CD14-positive monocyte (primary cell): ENCODE measurements at regions not wholly inside any gene's neighbourhood (a gene's known extent, or its start where the extent isn't known, plus 50 kb on each side); places are given as distances from the start of the nearest gene placed in this dataset.

Experiments
- DNase-seq, 3 donors: peaks; one replicate each; pipeline ENCODE4 v3.0.0-alpha.2; 2011 to 2022
- H2AFZ ChIP-seq: 2 replicates; pipeline ENCODE4 v1.6.0; 2012; ENCODE audit warnings: mild to moderate bottlenecking, low read depth, low read length, inconsistent platforms; ENCODE audit not compliant: insufficient read depth, poor library complexity, severe bottlenecking
- H3K27ac ChIP-seq, 2 donors: 1 replicate in 1 of 2; 2 replicates in 1 of 2; pipeline ENCODE4 v1.5.1; 2012 to 2013; ENCODE audit warnings: low read length in 2 of 2, control low read depth in 1 of 2, inconsistent platforms in 1 of 2, low read depth in 1 of 2, mild to moderate bottlenecking in 1 of 2
- H3K27me3 ChIP-seq, 2 donors: one replicate each; pipeline versions ENCODE4 v1.6.0 to v1.6.1; 2011 to 2013; ENCODE audit warnings: low read length in 2 of 2; ENCODE audit not compliant: control insufficient read depth in 2 of 2, insufficient read depth in 2 of 2
- H3K36me3 ChIP-seq, 2 donors: replicated peaks in 1 of 2; 1 replicate in 1 of 2; 2 replicates in 1 of 2; pipeline versions ENCODE4 v1.5.1 to v1.6.1; 2012 to 2013; ENCODE audit warnings: low read length in 2 of 2, control low read depth in 1 of 2, inconsistent platforms in 1 of 2, mild to moderate bottlenecking in 1 of 2; ENCODE audit not compliant: insufficient read depth in 2 of 2, control insufficient read depth in 1 of 2
- H3K4me1 ChIP-seq, 2 donors: 1 replicate in 1 of 2; 2 replicates in 1 of 2; pipeline versions ENCODE4 v1.5.1 to v1.6.1; 2012 to 2013; ENCODE audit warnings: low read length in 2 of 2, control low read depth in 1 of 2, inconsistent platforms in 1 of 2, mild to moderate bottlenecking in 1 of 2, moderate library complexity in 1 of 2; ENCODE audit not compliant: insufficient read depth in 2 of 2, control insufficient read depth in 1 of 2
- H3K4me2 ChIP-seq: replicated peaks from 2 replicates; pipeline ENCODE3; 2012; ENCODE audit warnings: low read length, moderate library complexity, mild to moderate bottlenecking; ENCODE audit not compliant: poor library complexity, severe bottlenecking; ENCODE audit errors: extremely low read depth
- H3K4me3 ChIP-seq, 3 experiments: fragments of 200-600 bp in 1 of 3; sonication (generic) in 1 of 3; replicated peaks in 1 of 3; 1 replicate in 2 of 3; 2 replicates in 1 of 3; pipeline ENCODE4 v1.5.1; 2011 to 2013; ENCODE audit warnings: low read length in 3 of 3, mild to moderate bottlenecking in 3 of 3, control low read depth in 2 of 3, low read depth in 2 of 3, inconsistent platforms in 1 of 3, moderate library complexity in 1 of 3
- H3K79me2 ChIP-seq: 2 replicates; pipeline ENCODE4 v1.6.0; 2012; ENCODE audit warnings: mild to moderate bottlenecking, control low read depth, inconsistent platforms, low read length, moderate library complexity; ENCODE audit not compliant: insufficient read depth
- H3K9ac ChIP-seq: 2 replicates; pipeline ENCODE4 v1.6.0; 2017; ENCODE audit warnings: low read length, mild to moderate bottlenecking; ENCODE audit not compliant: insufficient read depth, poor library complexity, severe bottlenecking
- H3K9me3 ChIP-seq, 2 donors: replicated peaks in 1 of 2; 1 replicate in 1 of 2; 2 replicates in 1 of 2; pipeline versions ENCODE4 v1.5.1 to v1.6.1; 2012 to 2013; ENCODE audit warnings: low read length in 2 of 2, control low read depth in 1 of 2; ENCODE audit not compliant: control insufficient read depth in 1 of 2, insufficient read depth in 1 of 2
- H4K20me1 ChIP-seq: 2 replicates; pipeline ENCODE4 v1.6.0; 2012; ENCODE audit warnings: mild to moderate bottlenecking, low read length, control low read depth, moderate library complexity; ENCODE audit not compliant: insufficient read depth
- H3K27ac Mint-ChIP-seq, 7 donors: one replicate each; pipeline ENCODE4 v1.8.0; 2020; ENCODE audit warnings: mild to moderate bottlenecking in 7 of 7, mixed read lengths in 7 of 7, moderate library complexity in 6 of 7, inconsistent platforms in 2 of 7
- H3K27me3 Mint-ChIP-seq, 3 donors: one replicate each; pipeline ENCODE4 v1.8.0; 2021 to 2022; ENCODE audit warnings: low read depth in 3 of 3, mild to moderate bottlenecking in 3 of 3, mixed read lengths in 3 of 3, moderate library complexity in 3 of 3, inconsistent platforms in 1 of 3
- H3K36me3 Mint-ChIP-seq, 2 donors: one replicate each; pipeline ENCODE4 v1.8.0; 2020; ENCODE audit warnings: mixed read lengths in 2 of 2, inconsistent platforms in 1 of 2, mild to moderate bottlenecking in 1 of 2
- H3K4me1 Mint-ChIP-seq: one replicate; pipeline ENCODE4 v1.8.0; 2020; ENCODE audit warnings: mild to moderate bottlenecking, mixed read lengths
- H3K4me3 Mint-ChIP-seq, 2 donors: one replicate each; pipeline ENCODE4 v1.8.0; 2020; ENCODE audit warnings: mild to moderate bottlenecking in 2 of 2, mixed read lengths in 2 of 2, moderate library complexity in 1 of 2
- H3K9me3 Mint-ChIP-seq, 7 donors: one replicate each; pipeline ENCODE4 v1.8.0; 2020 to 2022; ENCODE audit warnings: mixed read lengths in 7 of 7, mild to moderate bottlenecking in 6 of 7, moderate library complexity in 6 of 7, inconsistent platforms in 2 of 7
- CTCF ChIP-seq: fragments of 200-600 bp; IDR thresholded peaks from one replicate; pipeline ENCODE4 v1.8.0; 2022; ENCODE audit warnings: antibody characterized with exemption, mild to moderate bottlenecking
- WGBS: methylation state at CpG from one replicate; pipeline ENCODE4 v1.1.5; 2013; ENCODE audit warnings: missing lambda C conversion rate; ENCODE audit not compliant: insufficient coverage; 5-methylcytosine and 5-hydroxymethylcytosine counted together
- intact Hi-C, 2 donors: fragments of 100-400 bp; cut with micrococcal nuclease; formaldehyde crosslinking; loops; one replicate each; pipeline versions ENCODE4 v1.15.0 to v1.15.1; 2023

GRCh38 chr3:34000301-34000700 lies 201.9 kb downstream of the PDCD6IP start:
- no peaks in the 10 kb centered on the region for H3K4me1 ChIP-seq
- intact Hi-C loops = no loop called here
- peaks cover 0 to 3% (median 0%) of the 10 kb centered on the region in 3 donors for H3K27me3 Mint-ChIP-seq
- no peak overlapping the region for H3K4me3 Mint-ChIP-seq
- no peak overlapping the region for H3K27ac ChIP-seq
- H3K79me2 ChIP-seq = no peaks in the 10 kb centered on the region
- no peak for DNase-seq
- no peak for TF ChIP-seq CTCF
- no peak overlapping the region for H2AFZ ChIP-seq
- no peak overlapping the region for H3K4me2 ChIP-seq
- no peak overlapping the region for H3K27ac Mint-ChIP-seq
- H3K9ac ChIP-seq = no peak overlapping the region
- no peak overlapping the region for H3K4me3 ChIP-seq
- peaks cover 6 to 13% (median 8%) of the 10 kb centered on the region in 7 donors for H3K9me3 Mint-ChIP-seq
- H3K9me3 ChIP-seq = peaks cover 6 to 8% of the 10 kb centered on the region in 2 donors
- no peaks in the 10 kb centered on the region for H4K20me1 ChIP-seq
- peaks cover 8% of the 10 kb centered on the region for H3K4me1 Mint-ChIP-seq
- H3K36me3 ChIP-seq = no peaks in the 10 kb centered on the region
- no peaks in the 10 kb centered on the region for H3K27me3 ChIP-seq
- no peaks in the 10 kb centered on the region for H3K36me3 Mint-ChIP-seq

- Histone ChIP-seq H2AFZ (no peak overlapping the region), H3K79me2 (no peaks in the 10 kb centered on the region), H3K4me2 (no peak overlapping the region), H4K20me1 (no peaks in the 10 kb centered on the region), H3K4me1 (no peaks in the 10 kb centered on the region), H3K27ac (no peak overlapping the region), H3K9ac (no peak overlapping the region), H3K36me3 (no peaks in the 10 kb centered on the region), H3K4me3 (no peak overlapping the region), H3K9me3 (peaks cover 1% of the 10 kb centered on the region in 2 donors), H3K27me3 (no peaks in the 10 kb centered on the region)
- Mint-ChIP-seq H3K9me3 (peaks cover 0 to 6% (median 5%) of the 10 kb centered on the region in 7 donors), H3K36me3 (no peaks in the 10 kb centered on the region), H3K4me1 (peaks cover 8% of the 10 kb centered on the region), H3K27me3 (peaks cover 0 to 3% (median 0%) of the 10 kb centered on the region in 3 donors), H3K4me3 (no peak overlapping the region), H3K27ac (no peak overlapping the region)
- intact Hi-C loops = no loop called here
- no peak for DNase-seq
- WGBS = no CpG with 5 or more reads among the region's 3 CpGs
- no peak for TF ChIP-seq CTCF
These were observed 202.6 kb downstream of the PDCD6IP start for GRCh38 chr3:34001022-34001421.
